ENCODE measurements at regions not wholly inside any gene's neighbourhood (a gene's known extent, or its start where the extent isn't known, plus 50 kb on each side); places are given as distances from the start of the nearest gene placed in this dataset.

DNA sequence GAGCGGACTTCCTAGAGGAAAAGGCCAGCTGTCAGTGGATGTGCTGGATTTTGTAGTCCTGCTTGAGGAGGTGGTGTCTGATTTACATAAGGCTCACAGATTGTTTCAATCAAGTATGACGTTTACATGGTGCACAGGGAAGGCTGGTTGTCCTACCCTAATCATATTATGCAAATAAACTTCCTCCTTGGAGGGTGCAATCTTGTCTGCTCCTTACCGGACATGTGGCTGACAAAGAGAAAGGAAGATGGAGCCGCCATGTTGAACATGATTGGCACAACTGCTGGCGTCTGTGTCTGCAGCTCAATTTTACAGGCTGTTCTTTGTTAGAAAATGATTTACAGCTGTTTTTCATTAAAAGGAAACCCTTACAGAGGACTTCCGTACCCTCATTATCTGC is 1656.1 kb downstream of the KCNT2 start:
- TF ChIP-seq TCF7L2 (IDR thresholded peaks at IDR 0.05; ENCODE audit: borderline replicate concordance, extremely low read depth, insufficient read depth, insufficient read length): no peak
- TF ChIP-seq CEBPB (IDR thresholded peaks at IDR 0.05; ENCODE audit: low read depth): no peak
- TF ChIP-seq, protein P1, sequence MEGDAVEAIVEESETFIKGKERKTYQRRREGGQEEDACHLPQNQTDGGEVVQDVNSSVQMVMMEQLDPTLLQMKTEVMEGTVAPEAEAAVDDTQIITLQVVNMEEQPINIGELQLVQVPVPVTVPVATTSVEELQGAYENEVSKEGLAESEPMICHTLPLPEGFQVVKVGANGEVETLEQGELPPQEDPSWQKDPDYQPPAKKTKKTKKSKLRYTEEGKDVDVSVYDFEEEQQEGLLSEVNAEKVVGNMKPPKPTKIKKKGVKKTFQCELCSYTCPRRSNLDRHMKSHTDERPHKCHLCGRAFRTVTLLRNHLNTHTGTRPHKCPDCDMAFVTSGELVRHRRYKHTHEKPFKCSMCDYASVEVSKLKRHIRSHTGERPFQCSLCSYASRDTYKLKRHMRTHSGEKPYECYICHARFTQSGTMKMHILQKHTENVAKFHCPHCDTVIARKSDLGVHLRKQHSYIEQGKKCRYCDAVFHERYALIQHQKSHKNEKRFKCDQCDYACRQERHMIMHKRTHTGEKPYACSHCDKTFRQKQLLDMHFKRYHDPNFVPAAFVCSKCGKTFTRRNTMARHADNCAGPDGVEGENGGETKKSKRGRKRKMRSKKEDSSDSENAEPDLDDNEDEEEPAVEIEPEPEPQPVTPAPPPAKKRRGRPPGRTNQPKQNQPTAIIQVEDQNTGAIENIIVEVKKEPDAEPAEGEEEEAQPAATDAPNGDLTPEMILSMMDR (IDR thresholded peaks at IDR 0.05 in 2 of 3, conservative IDR thresholded peaks at IDR 0.05 in 1 of 3; ENCODE audit: borderline replicate concordance in 1 of 3, insufficient read depth in 1 of 3, low read depth in 2 of 3, low read length in 2 of 3): no peak
- TF ChIP-seq, protein P2, sequence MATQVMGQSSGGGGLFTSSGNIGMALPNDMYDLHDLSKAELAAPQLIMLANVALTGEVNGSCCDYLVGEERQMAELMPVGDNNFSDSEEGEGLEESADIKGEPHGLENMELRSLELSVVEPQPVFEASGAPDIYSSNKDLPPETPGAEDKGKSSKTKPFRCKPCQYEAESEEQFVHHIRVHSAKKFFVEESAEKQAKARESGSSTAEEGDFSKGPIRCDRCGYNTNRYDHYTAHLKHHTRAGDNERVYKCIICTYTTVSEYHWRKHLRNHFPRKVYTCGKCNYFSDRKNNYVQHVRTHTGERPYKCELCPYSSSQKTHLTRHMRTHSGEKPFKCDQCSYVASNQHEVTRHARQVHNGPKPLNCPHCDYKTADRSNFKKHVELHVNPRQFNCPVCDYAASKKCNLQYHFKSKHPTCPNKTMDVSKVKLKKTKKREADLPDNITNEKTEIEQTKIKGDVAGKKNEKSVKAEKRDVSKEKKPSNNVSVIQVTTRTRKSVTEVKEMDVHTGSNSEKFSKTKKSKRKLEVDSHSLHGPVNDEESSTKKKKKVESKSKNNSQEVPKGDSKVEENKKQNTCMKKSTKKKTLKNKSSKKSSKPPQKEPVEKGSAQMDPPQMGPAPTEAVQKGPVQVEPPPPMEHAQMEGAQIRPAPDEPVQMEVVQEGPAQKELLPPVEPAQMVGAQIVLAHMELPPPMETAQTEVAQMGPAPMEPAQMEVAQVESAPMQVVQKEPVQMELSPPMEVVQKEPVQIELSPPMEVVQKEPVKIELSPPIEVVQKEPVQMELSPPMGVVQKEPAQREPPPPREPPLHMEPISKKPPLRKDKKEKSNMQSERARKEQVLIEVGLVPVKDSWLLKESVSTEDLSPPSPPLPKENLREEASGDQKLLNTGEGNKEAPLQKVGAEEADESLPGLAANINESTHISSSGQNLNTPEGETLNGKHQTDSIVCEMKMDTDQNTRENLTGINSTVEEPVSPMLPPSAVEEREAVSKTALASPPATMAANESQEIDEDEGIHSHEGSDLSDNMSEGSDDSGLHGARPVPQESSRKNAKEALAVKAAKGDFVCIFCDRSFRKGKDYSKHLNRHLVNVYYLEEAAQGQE (IDR thresholded peaks at IDR 0.05; ENCODE audit: low read depth): no peak
- TF ChIP-seq, protein P3, sequence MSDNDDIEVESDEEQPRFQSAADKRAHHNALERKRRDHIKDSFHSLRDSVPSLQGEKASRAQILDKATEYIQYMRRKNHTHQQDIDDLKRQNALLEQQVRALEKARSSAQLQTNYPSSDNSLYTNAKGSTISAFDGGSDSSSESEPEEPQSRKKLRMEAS (IDR thresholded peaks at IDR 0.05): no peak
- TF ChIP-seq POLR2AphosphoS5 (IDR thresholded peaks at IDR 0.05; ENCODE audit: low read depth, low read length): no peak
- no peak for TF ChIP-seq ELF1 (IDR thresholded peaks at IDR 0.05; ENCODE audit: borderline replicate concordance, low read depth)
- no peak for TF ChIP-seq SP1 (IDR thresholded peaks at IDR 0.05; ENCODE audit: low read depth)
- no peak for TF ChIP-seq POLR2A (IDR thresholded peaks at IDR 0.05; ENCODE audit: borderline replicate concordance, extremely low read depth, insufficient read depth, insufficient read length)
- no peak for TF ChIP-seq ZNF274 (IDR thresholded peaks at IDR 0.05; ENCODE audit: low read depth, low read length)
- no peak for TF ChIP-seq SRF (IDR thresholded peaks at IDR 0.05; ENCODE audit: low read depth)
- no peak for TF ChIP-seq EZH2 (IDR thresholded peaks at IDR 0.05)
- TF ChIP-seq EGR1 (IDR thresholded peaks at IDR 0.05; ENCODE audit: low read depth): no peak

Measured in HCT116 (cell line).